Keratinocyte (primary cell): ENCODE measurements at regions not wholly inside any gene's neighbourhood (a gene's known extent, or its start where the extent isn't known, plus 50 kb on each side); places are given as distances from the start of the nearest gene placed in this dataset.

Experiments
- EZH2 ChIP-seq: IDR thresholded peaks from one replicate; pipeline ENCODE4 v1.6.1; 2012; ENCODE audit warnings: inconsistent platforms, mild to moderate bottlenecking, low read length, moderate library complexity
- TF ChIP-seq, protein P1 (sequence below), 3 experiments: IDR thresholded peaks in 1 of 3; conservative IDR thresholded peaks in 1 of 3; optimal IDR thresholded peaks in 1 of 3; 2 replicates in 2 of 3; 3 replicates in 1 of 3; pipeline versions ENCODE3 to v1.5.1; 2011; ENCODE audit warnings: low read length in 3 of 3, mild to moderate bottlenecking in 3 of 3, moderate library complexity in 2 of 3, control low read depth in 1 of 3, inconsistent platforms in 1 of 3; ENCODE audit not compliant: insufficient read depth in 2 of 3; ENCODE audit errors: extremely low read depth in 1 of 3

DNA sequence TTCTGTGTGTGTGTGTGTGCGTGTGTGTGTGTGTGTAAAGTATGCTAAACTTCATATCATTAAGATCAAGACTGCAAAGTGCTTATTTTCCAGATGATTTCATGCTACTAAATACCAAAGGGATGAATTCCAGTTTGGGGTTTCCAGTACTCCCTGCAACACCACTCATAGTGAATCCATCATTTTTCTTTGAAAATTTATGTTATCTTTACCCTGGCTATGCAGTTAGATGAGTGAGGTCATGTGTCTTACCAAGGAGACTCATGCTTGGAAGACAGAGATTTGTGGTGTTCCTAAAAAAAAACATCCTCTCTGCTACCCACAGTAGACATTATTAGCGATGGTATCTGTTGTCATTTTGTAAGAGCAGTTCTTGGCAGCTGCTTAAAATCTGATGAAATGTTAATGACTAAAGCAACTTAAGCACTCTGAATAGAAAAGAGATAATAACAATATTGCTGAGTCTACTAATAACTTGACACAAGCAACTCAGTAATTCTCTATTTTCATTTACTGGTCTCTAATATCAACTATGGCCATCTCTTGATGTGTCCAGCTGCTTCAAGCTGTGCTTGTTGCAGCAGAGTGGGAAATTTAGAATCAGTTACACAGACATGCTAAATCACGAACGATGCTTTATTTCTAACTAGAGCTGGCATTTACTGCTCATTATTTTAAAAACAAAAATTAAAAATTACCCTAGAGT, 1953.0 kb upstream of the IGFBP7 start:
- TF ChIP-seq, protein P1, sequence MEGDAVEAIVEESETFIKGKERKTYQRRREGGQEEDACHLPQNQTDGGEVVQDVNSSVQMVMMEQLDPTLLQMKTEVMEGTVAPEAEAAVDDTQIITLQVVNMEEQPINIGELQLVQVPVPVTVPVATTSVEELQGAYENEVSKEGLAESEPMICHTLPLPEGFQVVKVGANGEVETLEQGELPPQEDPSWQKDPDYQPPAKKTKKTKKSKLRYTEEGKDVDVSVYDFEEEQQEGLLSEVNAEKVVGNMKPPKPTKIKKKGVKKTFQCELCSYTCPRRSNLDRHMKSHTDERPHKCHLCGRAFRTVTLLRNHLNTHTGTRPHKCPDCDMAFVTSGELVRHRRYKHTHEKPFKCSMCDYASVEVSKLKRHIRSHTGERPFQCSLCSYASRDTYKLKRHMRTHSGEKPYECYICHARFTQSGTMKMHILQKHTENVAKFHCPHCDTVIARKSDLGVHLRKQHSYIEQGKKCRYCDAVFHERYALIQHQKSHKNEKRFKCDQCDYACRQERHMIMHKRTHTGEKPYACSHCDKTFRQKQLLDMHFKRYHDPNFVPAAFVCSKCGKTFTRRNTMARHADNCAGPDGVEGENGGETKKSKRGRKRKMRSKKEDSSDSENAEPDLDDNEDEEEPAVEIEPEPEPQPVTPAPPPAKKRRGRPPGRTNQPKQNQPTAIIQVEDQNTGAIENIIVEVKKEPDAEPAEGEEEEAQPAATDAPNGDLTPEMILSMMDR (optimal IDR thresholded peaks at IDR 0.05 in 1 of 3, IDR thresholded peaks at IDR 0.05 in 1 of 3, conservative IDR thresholded peaks at IDR 0.05 in 1 of 3; ENCODE audit: extremely low read depth in 1 of 3, insufficient read depth in 2 of 3, low read length in 3 of 3): no peak
- TF ChIP-seq EZH2: no peak
